ENCODE measurements at regions not wholly inside any gene's neighbourhood (a gene's known extent, or its start where the extent isn't known, plus 50 kb on each side); places are given as distances from the start of the nearest gene placed in this dataset.

DNA sequence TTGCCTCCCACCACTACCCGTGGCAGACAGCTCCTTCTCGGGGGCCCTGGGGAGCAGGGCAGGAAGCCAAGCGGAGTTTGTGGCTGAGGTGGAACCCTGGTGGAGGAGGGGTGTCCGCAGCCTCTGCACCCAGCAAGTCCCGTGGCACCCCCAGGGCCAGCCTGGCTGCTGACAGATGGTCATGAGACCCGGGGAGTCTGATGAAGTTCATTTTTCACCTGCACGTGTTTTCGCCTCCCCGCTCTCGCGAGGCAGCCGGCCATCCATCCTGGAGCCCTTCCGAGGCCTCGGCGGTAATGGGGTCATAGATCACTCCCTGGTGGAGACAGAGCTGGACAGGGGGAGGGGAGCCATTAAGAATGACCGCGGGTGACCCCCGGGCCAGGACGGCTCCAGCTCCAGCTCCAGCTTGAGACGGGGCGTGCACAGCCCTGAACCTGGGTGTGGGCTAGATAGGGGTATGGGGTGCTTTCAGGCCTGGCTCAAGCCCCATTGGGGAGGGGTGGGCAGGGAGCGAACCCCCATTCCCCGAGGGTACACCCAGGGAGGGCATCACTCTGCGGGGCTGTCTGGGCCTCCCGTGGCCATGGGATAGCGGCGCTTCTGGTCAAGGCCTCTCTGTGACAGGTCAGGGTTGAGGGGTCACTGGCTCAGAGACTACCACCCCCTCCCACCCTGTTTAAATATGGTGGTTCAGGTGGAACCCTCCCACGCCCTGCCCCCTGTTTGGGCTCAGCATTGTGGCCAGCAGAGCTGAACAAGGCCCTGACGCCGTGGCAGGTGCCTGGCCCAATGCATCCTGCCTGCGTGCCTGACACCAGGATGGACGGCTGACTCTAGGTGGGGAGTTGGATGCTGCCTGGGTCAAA, 227.4 kb upstream of the GSE1 start:
- WGBS, 2 experiments (ENCODE audit: insufficient coverage in 1 of 2, insufficient read length in 1 of 2), result 92 to 94% methylated on average over 18 to 32 of the region's 32 CpGs
- no peaks in the 10 kb centered on the region for H3K9me3 Mint-ChIP-seq
- Histone ChIP-seq H3K9me3 (ENCODE audit: control insufficient read depth, low read length) (no peaks in the 10 kb centered on the region), H3K36me3 (ENCODE audit: control insufficient read depth, insufficient read depth, low read length) (no peaks in the 10 kb centered on the region), H3K27me3 (ENCODE audit: control insufficient read depth, insufficient read depth, low read length, poor library complexity, severe bottlenecking) (no peaks in the 10 kb centered on the region), H3K27ac (ENCODE audit: low read depth, low read length) (no peak overlapping the region), H3K4me3 (ENCODE audit: low read length) (no peak overlapping the region), H3K4me1 (ENCODE audit: control insufficient read depth, insufficient read depth, low read length) (peaks cover 9% of the 10 kb centered on the region), H3K9ac (ENCODE audit: extremely low read depth, low read length, poor library complexity, severe bottlenecking) (no peak overlapping the region)
- no peak overlapping the region for H3K4me3 Mint-ChIP-seq
- TF ChIP-seq, protein P1, sequence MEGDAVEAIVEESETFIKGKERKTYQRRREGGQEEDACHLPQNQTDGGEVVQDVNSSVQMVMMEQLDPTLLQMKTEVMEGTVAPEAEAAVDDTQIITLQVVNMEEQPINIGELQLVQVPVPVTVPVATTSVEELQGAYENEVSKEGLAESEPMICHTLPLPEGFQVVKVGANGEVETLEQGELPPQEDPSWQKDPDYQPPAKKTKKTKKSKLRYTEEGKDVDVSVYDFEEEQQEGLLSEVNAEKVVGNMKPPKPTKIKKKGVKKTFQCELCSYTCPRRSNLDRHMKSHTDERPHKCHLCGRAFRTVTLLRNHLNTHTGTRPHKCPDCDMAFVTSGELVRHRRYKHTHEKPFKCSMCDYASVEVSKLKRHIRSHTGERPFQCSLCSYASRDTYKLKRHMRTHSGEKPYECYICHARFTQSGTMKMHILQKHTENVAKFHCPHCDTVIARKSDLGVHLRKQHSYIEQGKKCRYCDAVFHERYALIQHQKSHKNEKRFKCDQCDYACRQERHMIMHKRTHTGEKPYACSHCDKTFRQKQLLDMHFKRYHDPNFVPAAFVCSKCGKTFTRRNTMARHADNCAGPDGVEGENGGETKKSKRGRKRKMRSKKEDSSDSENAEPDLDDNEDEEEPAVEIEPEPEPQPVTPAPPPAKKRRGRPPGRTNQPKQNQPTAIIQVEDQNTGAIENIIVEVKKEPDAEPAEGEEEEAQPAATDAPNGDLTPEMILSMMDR (conservative IDR thresholded peaks at IDR 0.05), result no peak
- H3K27ac Mint-ChIP-seq, result no peak overlapping the region
- no peaks in the 10 kb centered on the region for H3K27me3 Mint-ChIP-seq (ENCODE audit: insufficient read depth)
- DNase-seq, result no peak
- no peaks in the 10 kb centered on the region for H3K36me3 Mint-ChIP-seq (ENCODE audit: low read depth)
- H3K4me1 Mint-ChIP-seq, result peaks cover 9% of the 10 kb centered on the region

DNA sequence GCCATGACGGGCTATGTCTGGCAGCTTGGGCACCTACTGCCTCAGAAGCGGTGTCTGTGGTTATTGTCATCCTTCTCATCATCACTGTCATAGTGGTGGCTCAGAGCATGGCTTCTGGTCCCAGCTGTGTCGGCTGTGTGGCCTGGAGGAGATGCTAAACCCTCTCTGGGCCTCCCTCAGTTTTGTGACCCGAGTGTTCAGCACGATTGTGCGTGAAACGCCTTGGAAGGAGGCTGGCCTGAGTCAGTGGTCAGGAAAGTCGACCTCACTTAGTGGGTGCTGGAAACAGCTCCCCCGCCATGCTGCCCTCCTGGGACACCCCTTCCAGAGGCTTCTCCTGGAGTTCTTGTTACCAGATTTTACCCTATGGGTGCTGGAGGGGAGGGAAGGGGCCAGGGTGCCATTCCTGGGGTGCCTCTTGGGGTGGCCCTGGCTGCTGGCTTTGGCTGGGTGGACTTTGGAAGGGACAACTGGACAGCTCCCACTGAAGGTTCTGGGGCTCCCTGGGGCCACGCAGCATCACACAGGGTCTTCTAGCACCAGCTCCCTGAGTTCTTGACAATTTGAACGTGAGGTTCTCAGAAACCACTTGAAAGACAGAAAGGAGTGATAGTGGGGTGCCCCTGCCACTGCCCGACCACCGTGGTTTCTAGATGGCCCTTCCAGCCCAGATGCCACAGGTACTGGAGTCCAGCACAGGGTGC, 226.5 kb upstream of the GSE1 start:
- H3K36me3 ChIP-seq (ENCODE audit: control insufficient read depth, insufficient read depth, low read length), result no peaks in the 10 kb centered on the region
- WGBS, 2 experiments (ENCODE audit: insufficient coverage in 1 of 2, insufficient read length in 1 of 2), result 90 to 95% methylated on average over 11 to 13 of the region's 13 CpGs
- TF ChIP-seq, protein P1 (conservative IDR thresholded peaks at IDR 0.05), result no peak
- Mint-ChIP-seq H3K4me1 (peaks cover 9% of the 10 kb centered on the region), H3K27me3 (ENCODE audit: insufficient read depth) (no peaks in the 10 kb centered on the region), H3K4me3 (no peak overlapping the region), H3K9me3 (peaks cover 3% of the 10 kb centered on the region), H3K36me3 (ENCODE audit: low read depth) (no peaks in the 10 kb centered on the region), H3K27ac (no peak overlapping the region)
- no peak overlapping the region for H3K9ac ChIP-seq (ENCODE audit: extremely low read depth, low read length, poor library complexity, severe bottlenecking)
- no peak for DNase-seq
- H3K9me3 ChIP-seq (ENCODE audit: control insufficient read depth, low read length), result no peaks in the 10 kb centered on the region
- H3K4me3 ChIP-seq (ENCODE audit: low read length), result no peak overlapping the region
- H3K4me1 ChIP-seq (ENCODE audit: control insufficient read depth, insufficient read depth, low read length), result peaks cover 8% of the 10 kb centered on the region
- no peak overlapping the region for H3K27ac ChIP-seq (ENCODE audit: low read depth, low read length)
- H3K27me3 ChIP-seq (ENCODE audit: control insufficient read depth, insufficient read depth, low read length, poor library complexity, severe bottlenecking), result no peaks in the 10 kb centered on the region

DNA sequence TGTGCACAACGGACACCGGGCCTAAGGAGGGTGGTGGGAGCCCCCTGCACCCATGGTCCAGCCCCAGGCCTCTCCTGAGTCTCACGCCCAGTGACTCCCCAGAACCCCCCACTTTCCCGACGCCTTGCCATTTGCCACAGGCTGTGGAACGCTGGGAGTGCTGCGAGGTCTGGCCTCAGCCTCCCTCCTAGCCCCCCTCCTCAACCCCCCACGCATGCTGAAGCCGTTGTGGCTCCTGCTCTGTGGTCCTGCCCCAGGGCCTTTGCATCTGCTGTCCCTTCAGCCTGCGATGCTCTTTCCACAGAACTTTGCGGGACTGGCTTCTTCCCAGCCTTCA, 226.0 kb upstream of the GSE1 start:
- no peak overlapping the region for H3K27ac ChIP-seq (ENCODE audit: low read depth, low read length)
- no peak for DNase-seq
- H3K4me3 ChIP-seq (ENCODE audit: low read length), result no peak overlapping the region
- H3K9me3 ChIP-seq (ENCODE audit: control insufficient read depth, low read length), result no peaks in the 10 kb centered on the region
- H3K27me3 ChIP-seq (ENCODE audit: control insufficient read depth, insufficient read depth, low read length, poor library complexity, severe bottlenecking), result no peaks in the 10 kb centered on the region
- H3K36me3 ChIP-seq (ENCODE audit: control insufficient read depth, insufficient read depth, low read length), result no peaks in the 10 kb centered on the region
- no peak overlapping the region for H3K27ac Mint-ChIP-seq
- 94 to 98% methylated on average over 7 to 11 of the region's 11 CpGs for WGBS, 2 experiments (ENCODE audit: insufficient coverage in 1 of 2, insufficient read length in 1 of 2)
- H3K4me1 ChIP-seq (ENCODE audit: control insufficient read depth, insufficient read depth, low read length), result peaks cover 3% of the 10 kb centered on the region
- no peak overlapping the region for H3K4me3 Mint-ChIP-seq
- H3K36me3 Mint-ChIP-seq (ENCODE audit: low read depth), result no peaks in the 10 kb centered on the region
- no peak overlapping the region for H3K9ac ChIP-seq (ENCODE audit: extremely low read depth, low read length, poor library complexity, severe bottlenecking)
- no peaks in the 10 kb centered on the region for H3K27me3 Mint-ChIP-seq (ENCODE audit: insufficient read depth)
- peaks cover 6% of the 10 kb centered on the region for H3K4me1 Mint-ChIP-seq
- H3K9me3 Mint-ChIP-seq, result peaks cover 3% of the 10 kb centered on the region
- TF ChIP-seq, protein P1 (conservative IDR thresholded peaks at IDR 0.05), result no peak

All from endodermal cell (in vitro differentiated cells).